Muscle layer of duodenum (tissue), 2 donors: ENCODE measurements at regions not wholly inside any gene's neighbourhood (a gene's known extent, or its start where the extent isn't known, plus 50 kb on each side); places are given as distances from the start of the nearest gene placed in this dataset.

ENCODE experiments used
- H3K27ac ChIP-seq: one replicate; pipeline ENCODE4 v1.7.0; 2013; ENCODE audit warnings: mild to moderate bottlenecking, low read length
- H3K27me3 ChIP-seq: one replicate; pipeline ENCODE4 v1.7.0; 2013; ENCODE audit warnings: low read depth, mild to moderate bottlenecking, control low read depth, low read length
- H3K36me3 ChIP-seq, 2 donors: one replicate each; pipeline ENCODE4 v1.7.0; 2013; ENCODE audit warnings: low read length in 2 of 2, control low read depth in 1 of 2, mild to moderate bottlenecking in 1 of 2; ENCODE audit not compliant: insufficient read depth in 2 of 2, control insufficient read depth in 1 of 2
- H3K4me1 ChIP-seq, 2 donors: one replicate each; pipeline ENCODE4 v1.7.0; 2013; ENCODE audit warnings: low read length in 2 of 2, mild to moderate bottlenecking in 2 of 2, control low read depth in 1 of 2, moderate library complexity in 1 of 2; ENCODE audit not compliant: insufficient read depth in 2 of 2, control insufficient read depth in 1 of 2
- H3K4me3 ChIP-seq, 2 donors: one replicate each; pipeline ENCODE4 v1.7.0; 2013; ENCODE audit warnings: low read length in 2 of 2, low read depth in 1 of 2, mild to moderate bottlenecking in 1 of 2
- H3K9me3 ChIP-seq, 2 donors: one replicate each; pipeline ENCODE4 v1.7.0; 2013; ENCODE audit warnings: low read length in 2 of 2, control low read depth in 1 of 2, mild to moderate bottlenecking in 1 of 2; ENCODE audit not compliant: control insufficient read depth in 1 of 2
- donor health status: healthy.

- Histone ChIP-seq H3K27ac (no peak overlapping the region), H3K36me3 (no peaks in the 10 kb centered on the region), H3K4me1 (no peaks in the 10 kb centered on the region), H3K9me3 (no peaks in the 10 kb centered on the region), H3K4me3 (no peak overlapping the region), H3K27me3 (no peaks in the 10 kb centered on the region)
These were observed 396.6 kb upstream of the ID4 start for GRCh38 chr6:19440531-19440930.

GRCh38 chr6:19443411-19443810, 393.8 kb upstream of the ID4 start:
- H3K9me3 ChIP-seq, result no peaks in the 10 kb centered on the region
- H3K36me3 ChIP-seq, result no peaks in the 10 kb centered on the region
- no peak overlapping the region for H3K27ac ChIP-seq
- no peaks in the 10 kb centered on the region for H3K4me1 ChIP-seq
- H3K4me3 ChIP-seq, result no peak overlapping the region
- no peaks in the 10 kb centered on the region for H3K27me3 ChIP-seq

GRCh38 chr6:19444041-19444440, 393.1 kb upstream of the ID4 start:
- Histone ChIP-seq H3K4me1 (no peaks in the 10 kb centered on the region), H3K27me3 (no peaks in the 10 kb centered on the region), H3K36me3 (no peaks in the 10 kb centered on the region), H3K27ac (no peak overlapping the region), H3K4me3 (no peak overlapping the region), H3K9me3 (no peaks in the 10 kb centered on the region)

GRCh38 chr6:19444481-19444880, 392.7 kb upstream of the ID4 start:
- H3K4me1 ChIP-seq, result no peaks in the 10 kb centered on the region
- no peak overlapping the region for H3K27ac ChIP-seq
- H3K4me3 ChIP-seq, result no peak overlapping the region
- no peaks in the 10 kb centered on the region for H3K9me3 ChIP-seq
- no peaks in the 10 kb centered on the region for H3K36me3 ChIP-seq
- no peaks in the 10 kb centered on the region for H3K27me3 ChIP-seq

- H3K9me3 ChIP-seq, result no peaks in the 10 kb centered on the region
- H3K27ac ChIP-seq, result no peak overlapping the region
- no peaks in the 10 kb centered on the region for H3K36me3 ChIP-seq
- H3K27me3 ChIP-seq, result no peaks in the 10 kb centered on the region
- H3K4me3 ChIP-seq, result no peak overlapping the region
- H3K4me1 ChIP-seq, result no peaks in the 10 kb centered on the region
These were observed 390.6 kb upstream of the ID4 start for GRCh38 chr6:19446570-19446969.

- H3K4me3 ChIP-seq, result no peak overlapping the region
- no peaks in the 10 kb centered on the region for H3K9me3 ChIP-seq
- no peak overlapping the region for H3K27ac ChIP-seq
- no peaks in the 10 kb centered on the region for H3K36me3 ChIP-seq
- no peaks in the 10 kb centered on the region for H3K4me1 ChIP-seq
- no peaks in the 10 kb centered on the region for H3K27me3 ChIP-seq
These were observed 386.5 kb upstream of the ID4 start for GRCh38 chr6:19450651-19451050.

- Histone ChIP-seq H3K27me3 (no peaks in the 10 kb centered on the region), H3K36me3 (no peaks in the 10 kb centered on the region)
These were observed 384.7 kb upstream of the ID4 start for GRCh38 chr6:19452495-19452894.

GRCh38 chr6:19454001-19454720, 383.0 kb upstream of the ID4 start:
- Histone ChIP-seq H3K4me1 (no peaks in the 10 kb centered on the region), H3K4me3 (no peak overlapping the region), H3K27ac (no peak overlapping the region), H3K9me3 (no peaks in the 10 kb centered on the region), H3K27me3 (no peaks in the 10 kb centered on the region), H3K36me3 (no peaks in the 10 kb centered on the region)

More at GRCh38 chr6:19452495-19452894, 384.7 kb upstream of the ID4 start:
- Histone ChIP-seq H3K27ac (no peak overlapping the region), H3K9me3 (no peaks in the 10 kb centered on the region), H3K4me1 (no peaks in the 10 kb centered on the region), H3K4me3 (no peak overlapping the region)

- Histone ChIP-seq H3K4me3 (no peak overlapping the region), H3K27me3 (no peaks in the 10 kb centered on the region), H3K27ac (no peak overlapping the region), H3K36me3 (no peaks in the 10 kb centered on the region), H3K9me3 (no peaks in the 10 kb centered on the region), H3K4me1 (no peaks in the 10 kb centered on the region)
These were observed 382.3 kb upstream of the ID4 start for GRCh38 chr6:19454721-19455392.

- no peak overlapping the region for H3K4me3 ChIP-seq
- no peaks in the 10 kb centered on the region for H3K9me3 ChIP-seq
- no peaks in the 10 kb centered on the region for H3K4me1 ChIP-seq
- no peak overlapping the region for H3K27ac ChIP-seq
- H3K36me3 ChIP-seq, result no peaks in the 10 kb centered on the region
- no peaks in the 10 kb centered on the region for H3K27me3 ChIP-seq
These were observed 373.9 kb upstream of the ID4 start for GRCh38 chr6:19463250-19463649.

- Histone ChIP-seq H3K9me3 (no peaks in the 10 kb centered on the region), H3K4me3 (no peak overlapping the region)
These were observed 373.2 kb upstream of the ID4 start for GRCh38 chr6:19463925-19464324.

GRCh38 chr6:19465256-19465655, 371.9 kb upstream of the ID4 start:
- no peak overlapping the region for H3K4me3 ChIP-seq
- H3K27me3 ChIP-seq, result no peaks in the 10 kb centered on the region
- H3K36me3 ChIP-seq, result no peaks in the 10 kb centered on the region
- no peaks in the 10 kb centered on the region for H3K9me3 ChIP-seq
- H3K4me1 ChIP-seq, result no peaks in the 10 kb centered on the region
- H3K27ac ChIP-seq, result no peak overlapping the region

More at GRCh38 chr6:19463925-19464324, 373.2 kb upstream of the ID4 start:
- H3K27ac ChIP-seq, result no peak overlapping the region
- H3K36me3 ChIP-seq, result no peaks in the 10 kb centered on the region
- no peaks in the 10 kb centered on the region for H3K27me3 ChIP-seq
- no peaks in the 10 kb centered on the region for H3K4me1 ChIP-seq
